SK-N-MC (cell line): ENCODE measurements at regions not wholly inside any gene's neighbourhood (a gene's known extent, or its start where the extent isn't known, plus 50 kb on each side); places are given as distances from the start of the nearest gene placed in this dataset.

Source experiments
- DNase-seq: peaks from one replicate; pipeline ENCODE4 v3.0.0-alpha.2; 2011; ENCODE audit warnings: low read depth, low spot score
- H3K27ac ChIP-seq: fragments of 200-600 bp; sonication (generic); 2 replicates; pipeline ENCODE4 v1.5.1; 2016; ENCODE audit warnings: mixed run types
- H3K36me3 ChIP-seq: fragments of 200-600 bp; sonication (generic); 2 replicates; pipeline ENCODE4 v1.6.1; 2017; ENCODE audit warnings: antibody characterized with exemption, low read length, mixed read lengths; ENCODE audit not compliant: insufficient read depth
- H3K4me3 ChIP-seq: fragments of 200-600 bp; sonication (generic); 2 replicates; pipeline ENCODE4 v1.5.1; 2016
- H3K9ac ChIP-seq: fragments of 200-600 bp; sonication (generic); 2 replicates; pipeline ENCODE4 v1.8.0; 2017; ENCODE audit warnings: mixed run types, mixed read lengths; ENCODE audit not compliant: insufficient read length
- H3K9me3 ChIP-seq: fragments of 200-600 bp; sonication (generic); 2 replicates; pipeline ENCODE4 v1.6.1; 2017; ENCODE audit warnings: low read depth, mild to moderate bottlenecking, antibody characterized with exemption, low read length, moderate library complexity, mixed read lengths
- EZH2 ChIP-seq: fragments of 200-600 bp; sonication (generic); IDR thresholded peaks from one replicate; pipeline ENCODE4 v1.6.1; 2017; ENCODE audit warnings: antibody characterized with exemption
- FOXP2 ChIP-seq: optimal IDR thresholded peaks from 2 replicates; pipeline ENCODE3; 2011; ENCODE audit warnings: mild to moderate bottlenecking, moderate library complexity; ENCODE audit not compliant: insufficient read depth; ENCODE audit errors: extremely low read length, control extremely low read depth
- POLR2AphosphoS5 ChIP-seq: IDR thresholded peaks from 2 replicates; pipeline ENCODE4 v1.6.1; 2012; ENCODE audit warnings: mild to moderate bottlenecking, low read depth, low read length, borderline replicate concordance

DNA sequence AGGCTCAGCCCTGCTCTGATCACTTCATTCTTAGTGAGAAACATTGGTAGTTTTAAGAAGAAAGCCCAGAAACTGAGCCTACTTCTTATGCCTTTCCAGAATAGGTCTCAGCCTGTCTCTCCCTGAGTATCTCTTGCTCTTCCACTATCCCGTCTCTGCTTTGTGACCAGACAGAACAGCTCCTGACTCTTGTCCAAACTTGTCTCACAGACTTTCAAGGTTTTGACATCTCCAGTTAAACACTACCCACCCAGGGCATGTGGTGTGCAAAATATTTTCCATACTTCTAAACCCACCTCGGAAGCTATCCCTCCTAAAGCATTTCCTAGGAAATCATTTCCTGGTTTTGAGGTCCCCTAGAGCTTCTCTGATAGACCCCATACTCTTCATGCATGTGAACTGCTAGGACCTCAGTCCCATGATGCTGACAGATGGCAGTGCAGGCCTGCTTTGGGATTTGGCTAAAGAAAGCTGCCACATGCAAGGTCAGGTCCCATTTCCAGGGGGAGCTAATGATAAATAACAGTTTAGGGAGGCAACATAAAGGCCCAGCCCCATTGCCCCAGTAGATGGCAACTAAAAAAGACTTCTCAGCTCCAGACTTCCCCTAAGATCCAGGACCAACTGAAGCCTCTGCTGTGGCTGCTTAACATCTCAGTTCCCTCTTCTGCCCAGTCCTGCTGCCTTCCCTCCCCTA, 211.5 kb downstream of the MED10 start:
- Histone ChIP-seq H3K9me3 (no peaks in the 10 kb centered on the region), H3K27ac (no peak overlapping the region), H3K9ac (no peak overlapping the region), H3K4me3 (no peak overlapping the region), H3K36me3 (no peaks in the 10 kb centered on the region)
- DNase-seq: no peak
- TF ChIP-seq FOXP2 (no peak), EZH2 (no peak), POLR2AphosphoS5 (no peak)

DNA sequence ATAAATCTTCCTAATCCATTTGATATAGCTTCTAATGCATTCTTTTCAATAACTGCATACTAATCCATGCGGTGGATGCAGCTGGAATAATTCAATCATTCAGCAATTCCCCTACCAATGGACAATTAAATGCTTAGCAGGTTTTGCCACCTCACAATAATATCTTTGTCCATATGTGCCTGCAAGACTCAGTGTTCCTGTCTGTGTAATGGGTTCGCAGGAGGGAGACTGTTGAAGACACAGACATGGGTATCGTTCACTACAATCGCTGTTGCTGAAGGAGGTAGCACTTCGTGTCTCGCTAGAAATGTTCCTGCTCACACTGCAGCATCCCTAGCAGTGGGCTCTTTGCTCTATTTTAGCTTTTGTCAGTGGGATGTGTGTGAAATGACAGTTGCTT, 214.4 kb downstream of the MED10 start:
- no peak overlapping the region for H3K27ac ChIP-seq
- DNase-seq: no peak
- H3K9ac ChIP-seq: no peak overlapping the region
- no peak overlapping the region for H3K4me3 ChIP-seq
- TF ChIP-seq POLR2AphosphoS5 (no peak), FOXP2 (no peak), EZH2 (no peak)
- H3K9me3 ChIP-seq: no peaks in the 10 kb centered on the region
- no peaks in the 10 kb centered on the region for H3K36me3 ChIP-seq

GRCh38 chr5:6162175-6162574, 216.2 kb downstream of the MED10 start:
- no peak overlapping the region for H3K9ac ChIP-seq
- no peaks in the 10 kb centered on the region for H3K9me3 ChIP-seq
- TF ChIP-seq FOXP2 (no peak), EZH2 (no peak), POLR2AphosphoS5 (no peak)
- no peak overlapping the region for H3K4me3 ChIP-seq
- DNase-seq: no peak
- H3K27ac ChIP-seq: no peak overlapping the region
- H3K36me3 ChIP-seq: no peaks in the 10 kb centered on the region

DNA sequence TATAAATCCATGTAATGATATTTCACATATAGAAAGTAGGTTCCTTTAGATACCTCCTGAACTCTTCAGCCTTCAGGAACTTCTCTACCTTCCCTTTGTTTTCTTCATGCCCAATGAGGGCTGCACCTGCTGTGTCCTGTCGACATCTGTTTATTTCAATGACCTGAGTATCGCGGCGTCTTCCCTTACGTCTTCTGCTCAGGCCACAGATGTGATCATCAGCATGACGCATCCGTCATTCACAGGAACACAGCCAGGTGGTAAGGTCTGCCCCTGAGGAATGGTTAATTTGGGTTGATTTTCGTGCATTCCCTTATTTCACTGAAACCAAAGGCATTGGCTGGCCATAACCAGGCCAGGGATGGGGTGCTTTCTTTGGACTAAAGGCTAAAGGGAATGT, 217.1 kb downstream of the MED10 start:
- Histone ChIP-seq H3K9me3 (no peaks in the 10 kb centered on the region), H3K4me3 (no peak overlapping the region), H3K36me3 (no peaks in the 10 kb centered on the region), H3K27ac (no peak overlapping the region), H3K9ac (no peak overlapping the region)
- no peak for TF ChIP-seq EZH2
- no peak for TF ChIP-seq POLR2AphosphoS5
- TF ChIP-seq FOXP2: no peak
- DNase-seq: no peak

- Histone ChIP-seq H3K27ac (no peak overlapping the region), H3K4me3 (no peak overlapping the region), H3K36me3 (no peaks in the 10 kb centered on the region), H3K9ac (no peak overlapping the region), H3K9me3 (no peaks in the 10 kb centered on the region)
- no peak for DNase-seq
- TF ChIP-seq FOXP2: no peak
- TF ChIP-seq POLR2AphosphoS5: no peak
- no peak for TF ChIP-seq EZH2
Observed at GRCh38 chr5:6159832-6160430, 218.4 kb downstream of the MED10 start.

DNA sequence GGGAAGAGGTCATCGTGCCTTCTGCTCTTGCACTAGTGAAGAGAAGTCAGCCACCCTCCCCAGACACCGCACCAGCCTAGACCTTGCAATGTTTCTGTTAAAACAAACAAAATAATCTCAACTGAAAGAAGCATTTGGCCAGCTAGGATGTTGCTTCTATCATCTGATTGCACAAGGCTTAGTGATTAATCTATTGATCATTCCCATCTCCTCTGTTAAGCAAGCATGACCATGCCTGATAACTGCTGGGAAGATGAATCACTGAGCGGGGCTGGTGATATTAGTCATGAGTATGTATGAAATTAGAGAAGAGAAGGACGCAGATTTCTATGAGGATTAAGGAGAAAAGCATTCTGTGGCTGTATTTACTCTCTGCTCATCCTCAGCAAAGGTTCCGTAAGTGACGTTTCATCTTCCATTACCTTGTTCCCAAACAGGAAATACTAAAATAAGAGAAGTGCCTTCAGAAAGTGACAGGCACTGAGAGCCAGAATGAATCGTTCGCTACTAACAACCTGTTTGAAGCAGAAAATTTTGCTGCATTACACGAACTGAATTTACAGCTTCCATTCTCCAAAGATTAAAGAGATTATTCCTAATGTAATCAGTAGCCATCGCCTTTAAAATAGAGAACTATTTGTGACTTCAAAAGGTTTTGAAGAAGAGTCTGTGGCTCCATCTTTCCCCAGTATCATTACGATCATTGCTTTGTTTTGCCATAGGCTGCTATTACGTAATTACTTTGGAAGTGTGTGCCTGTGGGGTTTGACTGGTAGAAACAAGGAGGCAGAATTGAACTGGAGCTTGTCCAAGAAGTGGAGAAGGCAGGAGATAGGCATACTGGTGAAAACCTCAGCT, 219.1 kb downstream of the MED10 start:
- DNase-seq: no peak
- no peak for TF ChIP-seq FOXP2
- TF ChIP-seq POLR2AphosphoS5: no peak
- TF ChIP-seq EZH2: no peak
- Histone ChIP-seq H3K27ac (no peak overlapping the region), H3K36me3 (no peaks in the 10 kb centered on the region), H3K9me3 (no peaks in the 10 kb centered on the region), H3K4me3 (no peak overlapping the region), H3K9ac (no peak overlapping the region)

DNA sequence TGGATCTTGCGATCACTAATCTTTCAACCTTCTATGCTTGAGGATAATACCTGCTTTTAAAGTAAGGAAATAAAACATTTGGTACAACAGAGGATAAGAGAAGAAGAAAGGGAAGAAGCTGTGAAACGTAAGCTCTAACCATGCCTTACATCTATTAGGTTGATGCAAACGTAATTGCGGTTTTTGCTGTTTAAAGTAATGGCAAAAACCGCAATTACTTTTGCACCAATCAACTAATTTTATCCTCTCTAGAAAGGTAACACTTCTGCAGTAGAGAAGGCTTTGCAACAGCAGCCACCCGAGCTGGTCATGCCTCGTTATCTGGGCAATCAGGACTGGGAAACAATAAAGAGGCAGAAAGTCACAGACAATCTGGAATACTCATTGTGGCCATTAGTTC, 224.1 kb downstream of the MED10 start:
- no peak for DNase-seq
- Histone ChIP-seq H3K27ac (no peak overlapping the region), H3K9ac (no peak overlapping the region), H3K9me3 (no peaks in the 10 kb centered on the region), H3K4me3 (no peak overlapping the region), H3K36me3 (no peaks in the 10 kb centered on the region)
- no peak for TF ChIP-seq FOXP2
- TF ChIP-seq EZH2: no peak
- no peak for TF ChIP-seq POLR2AphosphoS5

DNA sequence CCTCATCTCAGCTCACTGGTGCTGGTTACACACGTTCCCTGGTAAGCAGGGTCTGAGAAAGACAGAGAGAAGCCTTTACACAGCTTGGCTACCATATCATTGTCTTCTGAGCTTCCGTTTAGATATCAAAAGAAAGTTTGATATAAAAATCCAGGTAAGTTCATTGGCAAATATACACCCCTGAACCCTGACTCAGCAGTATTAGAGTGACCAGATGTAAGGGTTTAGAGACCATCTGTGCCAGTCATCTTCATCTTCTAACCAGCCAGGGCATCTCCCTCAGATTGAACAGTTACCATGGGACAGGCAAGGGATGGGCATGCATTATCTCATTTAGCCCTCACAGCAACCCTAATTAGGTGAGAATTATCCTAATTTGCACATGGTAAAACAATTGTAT, 232.1 kb downstream of the MED10 start:
- Histone ChIP-seq H3K36me3 (no peaks in the 10 kb centered on the region), H3K4me3 (no peak overlapping the region), H3K9ac (no peak overlapping the region), H3K9me3 (no peaks in the 10 kb centered on the region), H3K27ac (no peak overlapping the region)
- DNase-seq: no peak
- TF ChIP-seq EZH2 (no peak), FOXP2 (no peak), POLR2AphosphoS5 (no peak)
